Dendritic cell treated with granulocyte-macrophage colony-stimulating factor and Interleukin-4, amounts not matched to agents 40 ng/mL and 50 ng/mL, for 4 days (primary cell): ENCODE measurements at regions not wholly inside any gene's neighbourhood (a gene's known extent, or its start where the extent isn't known, plus 50 kb on each side); places are given as distances from the start of the nearest gene placed in this dataset.

Source experiments
- H3K27ac Mint-ChIP-seq: one replicate; pipeline ENCODE4 v1.8.0; 2022; ENCODE audit warnings: mild to moderate bottlenecking, mixed read lengths
- H3K27me3 Mint-ChIP-seq: one replicate; pipeline ENCODE4 v1.8.0; 2022; ENCODE audit warnings: mild to moderate bottlenecking, mixed read lengths
- H3K36me3 Mint-ChIP-seq: one replicate; pipeline ENCODE4 v1.8.0; 2022; ENCODE audit warnings: low read depth, mixed read lengths
- H3K4me1 Mint-ChIP-seq: one replicate; pipeline ENCODE4 v1.8.0; 2022; ENCODE audit warnings: low read depth, mixed read lengths
- H3K4me3 Mint-ChIP-seq: one replicate; pipeline ENCODE4 v1.8.0; 2022; ENCODE audit warnings: mild to moderate bottlenecking, moderate library complexity, mixed read lengths
- H3K9me3 Mint-ChIP-seq: one replicate; pipeline ENCODE4 v1.8.0; 2022; ENCODE audit warnings: mixed read lengths
- intact Hi-C: fragments of 100-400 bp; cut with micrococcal nuclease; formaldehyde crosslinking; loops from one replicate; pipeline ENCODE4 v1.15.0; 2022

- Mint-ChIP-seq H3K36me3 (no peaks in the 10 kb centered on the region), H3K4me1 (no peaks in the 10 kb centered on the region), H3K27me3 (no peaks in the 10 kb centered on the region), H3K9me3 (no peaks in the 10 kb centered on the region), H3K4me3 (no peak overlapping the region), H3K27ac (no peak overlapping the region)
- intact Hi-C loops = no loop called here
Measured at GRCh38 chr19:30152510-30153291, 210.7 kb downstream of the URI1 start.

GRCh38 chr19:30153326-30154210 lies 211.5 kb downstream of the URI1 start:
- no peaks in the 10 kb centered on the region for H3K36me3 Mint-ChIP-seq
- no peak overlapping the region for H3K4me3 Mint-ChIP-seq
- intact Hi-C loops = no loop called here
- no peaks in the 10 kb centered on the region for H3K9me3 Mint-ChIP-seq
- H3K27ac Mint-ChIP-seq = no peak overlapping the region
- no peaks in the 10 kb centered on the region for H3K27me3 Mint-ChIP-seq
- H3K4me1 Mint-ChIP-seq = no peaks in the 10 kb centered on the region

- intact Hi-C loops = no loop called here
Measured at GRCh38 chr19:30154410-30154809, 212.4 kb downstream of the URI1 start.

GRCh38 chr19:30155381-30156200 lies 213.6 kb downstream of the URI1 start:
- no peaks in the 10 kb centered on the region for H3K4me1 Mint-ChIP-seq
- no peaks in the 10 kb centered on the region for H3K27me3 Mint-ChIP-seq
- H3K36me3 Mint-ChIP-seq = no peaks in the 10 kb centered on the region
- no peaks in the 10 kb centered on the region for H3K9me3 Mint-ChIP-seq
- intact Hi-C loops = no loop called here
- no peak overlapping the region for H3K4me3 Mint-ChIP-seq
- H3K27ac Mint-ChIP-seq = no peak overlapping the region

More at GRCh38 chr19:30154410-30154809, 212.4 kb downstream of the URI1 start:
- Mint-ChIP-seq H3K27me3 (no peaks in the 10 kb centered on the region), H3K9me3 (no peaks in the 10 kb centered on the region), H3K36me3 (no peaks in the 10 kb centered on the region), H3K4me1 (no peaks in the 10 kb centered on the region), H3K4me3 (no peak overlapping the region), H3K27ac (no peak overlapping the region)

GRCh38 chr19:30156646-30157045 lies 214.6 kb downstream of the URI1 start:
- H3K27me3 Mint-ChIP-seq = no peaks in the 10 kb centered on the region
- no peaks in the 10 kb centered on the region for H3K9me3 Mint-ChIP-seq
- no peak overlapping the region for H3K27ac Mint-ChIP-seq
- intact Hi-C loops = no loop called here
- no peaks in the 10 kb centered on the region for H3K36me3 Mint-ChIP-seq
- H3K4me1 Mint-ChIP-seq = no peaks in the 10 kb centered on the region
- no peak overlapping the region for H3K4me3 Mint-ChIP-seq

GRCh38 chr19:30158067-30158892 lies 213.9 kb upstream of the ZNF536 start:
- no peak overlapping the region for H3K27ac Mint-ChIP-seq
- no peaks in the 10 kb centered on the region for H3K4me1 Mint-ChIP-seq
- intact Hi-C loops = no loop called here
- no peak overlapping the region for H3K4me3 Mint-ChIP-seq
- no peaks in the 10 kb centered on the region for H3K27me3 Mint-ChIP-seq
- H3K9me3 Mint-ChIP-seq = peaks cover 10% of the 10 kb centered on the region
- no peaks in the 10 kb centered on the region for H3K36me3 Mint-ChIP-seq

- H3K27ac Mint-ChIP-seq = no peak overlapping the region
- no peak overlapping the region for H3K4me3 Mint-ChIP-seq
- no peaks in the 10 kb centered on the region for H3K27me3 Mint-ChIP-seq
- intact Hi-C loops = no loop called here
- H3K36me3 Mint-ChIP-seq = no peaks in the 10 kb centered on the region
- H3K4me1 Mint-ChIP-seq = no peaks in the 10 kb centered on the region
- peaks cover 13% of the 10 kb centered on the region for H3K9me3 Mint-ChIP-seq
Measured at GRCh38 chr19:30158893-30159245, 213.3 kb upstream of the ZNF536 start.

- H3K27ac Mint-ChIP-seq = no peak overlapping the region
- H3K4me1 Mint-ChIP-seq = no peaks in the 10 kb centered on the region
- no peak overlapping the region for H3K4me3 Mint-ChIP-seq
- H3K9me3 Mint-ChIP-seq = peaks cover 13% of the 10 kb centered on the region
- no peaks in the 10 kb centered on the region for H3K27me3 Mint-ChIP-seq
- intact Hi-C loops = no loop called here
- no peaks in the 10 kb centered on the region for H3K36me3 Mint-ChIP-seq
Measured at GRCh38 chr19:30159636-30160035, 212.5 kb upstream of the ZNF536 start.

GRCh38 chr19:30160426-30160825 lies 211.8 kb upstream of the ZNF536 start:
- Mint-ChIP-seq H3K27me3 (no peaks in the 10 kb centered on the region), H3K4me1 (no peaks in the 10 kb centered on the region), H3K27ac (no peak overlapping the region), H3K36me3 (no peaks in the 10 kb centered on the region), H3K4me3 (no peak overlapping the region), H3K9me3 (peaks cover 13% of the 10 kb centered on the region)
- intact Hi-C loops = no loop called here

- Mint-ChIP-seq H3K4me3 (no peak overlapping the region), H3K27ac (no peak overlapping the region), H3K27me3 (no peaks in the 10 kb centered on the region), H3K4me1 (no peaks in the 10 kb centered on the region), H3K36me3 (no peaks in the 10 kb centered on the region), H3K9me3 (peaks cover 13% of the 10 kb centered on the region)
- intact Hi-C loops = no loop called here
Measured at GRCh38 chr19:30161021-30161655, 211.0 kb upstream of the ZNF536 start.

- no peak overlapping the region for H3K27ac Mint-ChIP-seq
- no peak overlapping the region for H3K4me3 Mint-ChIP-seq
- H3K9me3 Mint-ChIP-seq = peaks cover 13% of the 10 kb centered on the region
- no peaks in the 10 kb centered on the region for H3K36me3 Mint-ChIP-seq
- H3K27me3 Mint-ChIP-seq = no peaks in the 10 kb centered on the region
- intact Hi-C loops = no loop called here
- no peaks in the 10 kb centered on the region for H3K4me1 Mint-ChIP-seq
Measured at GRCh38 chr19:30161770-30162169, 210.4 kb upstream of the ZNF536 start.

GRCh38 chr19:30162718-30163117 lies 209.5 kb upstream of the ZNF536 start:
- intact Hi-C loops = no loop called here
- Mint-ChIP-seq H3K27ac (no peak overlapping the region), H3K4me1 (no peaks in the 10 kb centered on the region), H3K9me3 (peaks cover 13% of the 10 kb centered on the region), H3K36me3 (no peaks in the 10 kb centered on the region), H3K27me3 (no peaks in the 10 kb centered on the region), H3K4me3 (no peak overlapping the region)

GRCh38 chr19:30163663-30164062 lies 208.5 kb upstream of the ZNF536 start:
- Mint-ChIP-seq H3K27me3 (no peaks in the 10 kb centered on the region), H3K4me3 (no peak overlapping the region)

More at GRCh38 chr19:30163663-30164062, 208.5 kb upstream of the ZNF536 start:
- intact Hi-C loops = no loop called here
- Mint-ChIP-seq H3K27ac (no peak overlapping the region), H3K9me3 (peaks cover 13% of the 10 kb centered on the region), H3K4me1 (no peaks in the 10 kb centered on the region), H3K36me3 (no peaks in the 10 kb centered on the region)
